ENCODE measurements at regions not wholly inside any gene's neighbourhood (a gene's known extent, or its start where the extent isn't known, plus 50 kb on each side); places are given as distances from the start of the nearest gene placed in this dataset.

DNA sequence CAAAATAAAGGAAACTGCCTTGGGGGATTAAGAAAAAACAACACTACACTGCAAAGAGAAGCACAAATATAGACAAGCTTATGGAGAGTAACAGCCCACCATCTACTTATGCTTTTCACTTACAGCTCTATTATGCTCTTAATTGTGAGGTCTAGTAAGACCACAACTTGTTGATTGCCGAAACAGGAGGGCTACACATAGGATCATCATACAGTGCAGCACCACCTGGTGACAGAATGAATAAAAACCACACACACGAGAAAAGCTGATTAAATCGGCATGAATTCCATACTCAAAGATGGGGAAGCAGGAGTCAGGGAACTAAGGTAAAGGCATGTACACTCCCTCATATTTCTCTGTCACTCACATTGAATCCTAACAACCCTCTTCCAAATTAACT, 259.2 kb downstream of the IKZF2 start:
- TF ChIP-seq, protein P1, sequence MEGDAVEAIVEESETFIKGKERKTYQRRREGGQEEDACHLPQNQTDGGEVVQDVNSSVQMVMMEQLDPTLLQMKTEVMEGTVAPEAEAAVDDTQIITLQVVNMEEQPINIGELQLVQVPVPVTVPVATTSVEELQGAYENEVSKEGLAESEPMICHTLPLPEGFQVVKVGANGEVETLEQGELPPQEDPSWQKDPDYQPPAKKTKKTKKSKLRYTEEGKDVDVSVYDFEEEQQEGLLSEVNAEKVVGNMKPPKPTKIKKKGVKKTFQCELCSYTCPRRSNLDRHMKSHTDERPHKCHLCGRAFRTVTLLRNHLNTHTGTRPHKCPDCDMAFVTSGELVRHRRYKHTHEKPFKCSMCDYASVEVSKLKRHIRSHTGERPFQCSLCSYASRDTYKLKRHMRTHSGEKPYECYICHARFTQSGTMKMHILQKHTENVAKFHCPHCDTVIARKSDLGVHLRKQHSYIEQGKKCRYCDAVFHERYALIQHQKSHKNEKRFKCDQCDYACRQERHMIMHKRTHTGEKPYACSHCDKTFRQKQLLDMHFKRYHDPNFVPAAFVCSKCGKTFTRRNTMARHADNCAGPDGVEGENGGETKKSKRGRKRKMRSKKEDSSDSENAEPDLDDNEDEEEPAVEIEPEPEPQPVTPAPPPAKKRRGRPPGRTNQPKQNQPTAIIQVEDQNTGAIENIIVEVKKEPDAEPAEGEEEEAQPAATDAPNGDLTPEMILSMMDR (IDR thresholded peaks at IDR 0.05): peak; percentile 50
- TF ChIP-seq EZH2phosphoT487 (IDR thresholded peaks at IDR 0.05) (no peak), EZH2 (IDR thresholded peaks at IDR 0.05) (no peak)
